NCI-H524 treated with DMSO at 0.1 percent for 48 hours (cell line): ENCODE measurements at regions not wholly inside any gene's neighbourhood (a gene's known extent, or its start where the extent isn't known, plus 50 kb on each side); places are given as distances from the start of the nearest gene placed in this dataset.

ENCODE experiments used
- DNase-seq: peaks from one replicate; lab custom pipeline; 2025; lab: John Stamatoyannopoulos, UW

DNA sequence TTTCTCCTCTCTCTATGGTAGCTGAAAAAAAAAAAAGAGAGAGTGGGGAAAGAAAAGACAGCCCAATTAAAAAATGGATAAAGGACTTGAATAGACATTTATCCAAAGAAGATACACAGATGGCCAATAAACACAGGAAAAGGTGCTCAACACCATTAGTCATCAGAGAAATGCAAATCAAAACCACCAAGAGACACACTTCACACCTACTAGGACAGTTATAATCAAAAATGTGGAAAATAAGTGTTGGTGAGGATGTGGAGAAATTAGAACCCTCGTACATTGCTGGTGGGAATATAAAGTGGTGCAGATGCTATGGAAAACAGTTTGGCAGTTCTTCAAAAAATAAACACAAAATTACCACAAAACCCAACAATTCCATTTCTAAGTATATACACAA lies 172.4 kb upstream of the GRIN2B start:
- DNase-seq = no peak

DNA sequence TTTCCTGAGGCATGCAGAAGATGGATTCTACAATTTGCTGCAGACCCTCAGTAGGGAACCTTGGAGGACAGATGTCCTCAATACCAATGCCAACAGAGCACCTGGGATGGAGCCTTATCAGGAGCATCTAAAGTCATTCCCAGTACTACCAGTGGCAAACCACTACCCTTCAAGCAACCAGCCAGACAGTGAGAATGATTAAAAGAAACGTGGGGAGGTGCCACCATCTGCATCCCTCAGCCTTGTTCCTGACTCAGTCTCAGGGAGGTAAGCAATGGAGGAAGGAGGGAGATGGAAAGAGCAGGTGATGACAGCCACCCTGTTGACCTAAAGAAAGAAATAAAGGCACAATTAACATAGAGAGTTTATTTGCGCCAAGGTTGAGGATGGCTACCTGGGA lies 175.2 kb upstream of the GRIN2B start:
- DNase-seq = no peak

DNA sequence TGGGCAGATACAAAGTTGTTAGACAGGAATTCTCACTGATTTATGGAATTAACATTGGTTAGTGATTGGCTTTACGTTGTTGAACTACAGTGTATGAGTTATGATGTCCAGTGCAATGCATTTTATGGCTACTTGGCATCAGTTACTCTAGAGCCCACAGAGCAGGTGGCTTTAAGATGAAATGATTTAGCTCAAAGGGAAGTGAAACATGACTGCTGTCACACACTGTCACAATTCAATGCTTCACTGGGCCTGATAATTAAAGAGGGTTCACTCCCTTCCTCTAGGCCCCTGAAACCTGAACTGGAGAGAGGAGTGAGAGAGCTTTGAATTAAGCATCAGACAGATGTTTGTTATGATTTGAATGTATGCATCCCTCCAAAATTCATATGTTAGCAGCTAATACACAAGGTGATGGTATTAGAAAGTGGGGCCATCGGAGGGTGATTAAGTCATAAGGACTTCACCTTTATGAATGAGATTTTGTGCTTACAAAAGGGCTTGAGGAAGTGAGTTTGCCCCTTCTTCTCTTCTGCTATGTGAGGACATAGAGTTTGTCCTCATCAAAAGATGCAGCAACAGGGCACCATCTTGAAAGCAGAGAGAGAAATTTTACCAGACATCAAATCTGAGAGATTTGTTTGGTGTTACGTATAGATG lies 175.8 kb upstream of the GRIN2B start:
- no peak for DNase-seq

DNA sequence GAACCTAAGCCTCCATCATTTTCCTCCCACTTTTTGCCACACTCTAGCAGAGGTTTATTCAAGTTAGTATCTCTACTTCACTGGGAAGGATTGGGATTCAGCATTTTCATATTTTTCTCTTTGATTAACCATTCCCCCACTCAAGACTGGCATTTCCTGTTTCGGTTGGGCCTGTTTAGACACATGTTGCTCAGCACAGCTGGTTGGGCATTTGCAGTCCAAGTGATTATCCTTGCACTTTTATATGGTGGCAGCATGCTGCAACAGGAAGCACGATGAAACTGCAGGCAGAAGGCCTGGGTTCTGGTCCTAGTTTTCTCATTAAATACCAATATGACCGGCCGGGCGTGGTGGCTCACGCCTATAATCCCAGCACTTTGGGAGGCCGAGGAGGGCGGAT lies 182.9 kb upstream of the GRIN2B start:
- DNase-seq = no peak

DNA sequence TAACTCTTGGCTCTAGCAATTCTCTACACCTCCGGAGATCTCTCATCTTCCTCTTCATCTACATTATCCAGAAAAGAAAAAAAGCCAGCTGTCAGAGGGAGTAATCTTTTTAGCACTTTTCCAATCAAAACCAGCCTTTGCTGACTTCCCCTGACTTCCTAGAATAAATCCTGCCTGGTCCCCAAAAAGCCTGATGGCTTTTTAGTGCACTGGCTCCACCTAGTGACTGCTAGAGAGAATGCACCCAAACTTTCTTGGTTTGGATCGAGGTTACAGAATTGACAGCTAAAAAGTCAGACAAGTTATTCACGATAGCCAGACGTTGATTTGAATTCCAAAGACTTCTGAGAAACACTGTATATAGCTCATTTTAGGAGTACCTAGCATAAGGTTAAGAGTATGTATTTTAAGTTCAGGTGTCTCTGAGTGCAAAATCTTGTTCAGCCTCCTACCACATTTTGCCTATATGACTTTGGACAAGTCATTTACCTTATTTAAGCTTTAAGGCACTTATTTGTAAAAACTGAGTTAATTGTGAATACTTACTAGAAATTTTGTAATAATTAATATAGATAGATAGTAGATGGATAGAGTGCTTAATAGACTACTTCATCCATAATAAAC lies 185.7 kb upstream of the GRIN2B start:
- DNase-seq = peak; percentile 24

DNA sequence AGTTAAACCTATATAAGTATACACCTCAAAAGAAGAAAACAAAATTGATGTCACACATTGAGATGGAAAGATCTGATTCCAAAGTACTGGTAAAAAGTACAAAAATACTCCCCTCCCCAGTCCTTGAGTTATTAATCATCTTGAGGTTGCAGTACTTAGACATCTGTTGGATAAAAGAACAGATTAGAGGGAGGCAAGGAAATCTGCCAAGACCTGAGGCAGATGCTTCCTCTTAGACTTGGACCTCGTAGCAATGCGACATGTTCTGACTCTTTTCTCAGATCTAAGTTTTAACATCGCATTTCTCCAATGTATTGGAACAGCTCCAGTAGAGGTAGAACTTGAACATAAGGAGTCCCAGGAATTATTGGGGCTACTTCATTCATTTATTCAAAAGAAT lies 187.9 kb upstream of the GRIN2B start:
- peak; percentile 81 for DNase-seq

DNA sequence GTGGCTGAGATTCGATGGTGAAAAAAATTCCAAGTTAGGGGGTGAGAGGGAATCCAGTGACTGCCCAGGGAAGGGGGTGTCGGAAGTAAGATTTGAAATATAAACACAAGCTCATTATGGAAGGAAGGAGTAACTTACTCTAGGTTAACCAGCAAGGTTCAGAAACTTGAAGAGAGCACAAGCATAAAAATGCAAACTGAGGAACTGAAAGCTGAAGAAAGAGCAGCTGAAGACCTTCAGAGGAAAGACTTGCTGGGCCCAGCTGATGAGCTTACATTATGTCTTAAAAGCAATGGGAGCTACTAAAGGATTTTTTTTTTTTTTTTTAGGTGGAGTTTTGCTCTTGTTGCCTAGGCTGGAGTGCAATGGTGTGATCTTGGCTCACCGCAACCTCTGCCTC lies 189.7 kb upstream of the GRIN2B start:
- DNase-seq = no peak

DNA sequence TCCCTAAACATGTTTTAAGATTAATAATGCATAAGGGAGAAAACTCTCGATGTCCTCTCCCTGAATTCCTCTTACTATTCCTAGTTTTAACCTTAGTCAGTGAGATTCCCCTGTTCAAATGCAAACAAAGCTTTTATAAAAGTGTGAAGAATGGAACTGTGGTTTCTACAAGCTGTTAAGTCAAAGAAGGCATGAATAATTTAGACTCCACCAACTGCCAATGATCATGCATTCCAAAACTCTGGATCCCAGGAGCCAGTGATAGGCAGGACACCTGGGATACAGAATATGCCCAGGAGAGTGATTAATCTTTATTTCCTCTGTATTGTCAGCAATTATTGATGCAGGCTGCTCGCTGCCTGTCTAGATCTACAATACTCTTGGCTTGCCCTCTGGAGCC lies 190.3 kb upstream of the ATF7IP start:
- DNase-seq = no peak

DNA sequence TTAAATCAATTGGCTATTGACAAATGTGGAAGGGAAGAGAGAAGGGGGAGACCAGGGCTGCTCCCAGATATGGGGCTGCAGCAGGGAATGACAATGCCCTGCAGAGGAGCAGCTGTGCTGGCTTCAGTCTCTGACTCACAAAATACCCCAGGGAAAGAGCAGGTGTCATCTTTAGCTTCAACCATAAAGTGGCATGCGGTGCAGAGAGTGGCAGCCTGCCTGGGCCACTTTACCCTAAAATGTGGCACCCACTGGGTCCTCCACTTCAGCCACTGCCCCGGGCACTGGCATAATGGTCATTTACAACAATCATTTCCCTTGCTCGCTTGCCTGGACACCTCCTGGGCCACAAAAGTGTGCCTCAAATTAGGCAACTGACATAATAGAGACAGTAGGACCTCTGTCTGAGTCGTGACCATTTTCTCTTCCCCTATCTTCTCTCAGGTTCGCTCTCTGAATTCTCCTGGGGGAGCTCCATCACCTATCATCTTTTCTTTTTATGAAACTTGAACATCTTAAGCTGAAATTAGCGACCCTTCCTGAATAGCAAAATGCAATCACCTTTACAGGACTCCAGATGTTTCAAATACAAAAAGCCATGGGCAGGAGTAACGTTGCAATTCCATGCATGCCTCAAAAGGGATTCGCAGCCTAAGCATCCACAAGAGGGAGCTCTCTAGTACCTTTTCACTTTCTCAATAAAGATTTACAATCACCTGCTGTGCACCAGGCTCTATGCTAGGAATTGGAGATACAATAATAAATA lies 179.9 kb upstream of the ATF7IP start:
- DNase-seq = peak; percentile 36

DNA sequence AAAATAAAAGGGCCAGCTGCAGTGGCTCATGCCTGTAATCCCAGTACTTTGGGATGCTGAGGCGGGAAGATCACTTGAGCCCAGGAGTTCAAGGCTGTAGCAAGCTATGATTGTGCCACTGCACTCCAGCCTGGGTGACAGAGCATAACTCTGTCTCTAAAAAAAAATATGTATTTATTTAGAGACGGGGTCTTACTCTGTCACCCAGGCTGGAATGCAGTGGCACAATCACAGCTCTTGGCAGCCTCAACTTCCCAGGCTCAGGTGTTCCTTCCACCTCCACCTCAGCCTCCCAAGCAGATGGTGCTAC lies 179.3 kb upstream of the ATF7IP start:
- DNase-seq = no peak

DNA sequence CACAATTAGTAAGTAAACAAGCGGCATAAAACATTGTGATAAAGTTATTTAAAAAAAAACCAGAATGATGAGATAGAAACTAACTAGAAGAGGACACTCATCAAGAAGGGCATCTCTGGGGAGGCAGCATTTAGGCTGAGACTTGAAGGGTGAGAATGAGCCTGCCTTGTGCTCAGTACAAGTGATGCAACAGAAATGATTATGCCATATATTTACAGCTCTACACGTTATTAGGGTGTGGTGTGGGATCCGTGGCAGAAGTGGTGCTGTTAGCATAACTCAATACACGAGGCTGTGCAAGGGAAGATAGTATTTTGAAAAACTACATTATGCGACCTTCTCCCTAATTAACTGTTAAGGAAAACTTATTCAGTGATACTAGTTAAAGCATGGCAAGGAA lies 178.5 kb upstream of the ATF7IP start:
- DNase-seq = no peak

DNA sequence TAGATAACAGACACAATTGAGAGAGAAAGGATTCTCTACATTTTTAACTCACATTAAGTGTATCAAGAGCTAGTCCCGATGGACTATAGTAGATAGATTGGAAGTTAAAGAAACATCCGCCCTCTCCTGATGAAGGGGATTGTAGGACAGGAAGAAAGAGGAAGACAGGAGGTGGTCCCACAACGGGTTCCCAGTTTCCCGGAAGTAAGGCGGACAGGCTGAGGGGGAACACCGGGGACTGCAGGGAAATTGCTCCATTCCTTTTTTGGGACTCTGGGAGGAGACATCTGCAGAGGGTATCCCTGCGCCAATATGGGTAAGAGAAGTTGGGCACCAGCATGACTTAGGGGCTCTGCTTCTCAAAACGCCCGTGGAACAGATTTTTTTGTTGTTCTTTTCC lies 177.5 kb upstream of the ATF7IP start:
- no peak for DNase-seq

DNA sequence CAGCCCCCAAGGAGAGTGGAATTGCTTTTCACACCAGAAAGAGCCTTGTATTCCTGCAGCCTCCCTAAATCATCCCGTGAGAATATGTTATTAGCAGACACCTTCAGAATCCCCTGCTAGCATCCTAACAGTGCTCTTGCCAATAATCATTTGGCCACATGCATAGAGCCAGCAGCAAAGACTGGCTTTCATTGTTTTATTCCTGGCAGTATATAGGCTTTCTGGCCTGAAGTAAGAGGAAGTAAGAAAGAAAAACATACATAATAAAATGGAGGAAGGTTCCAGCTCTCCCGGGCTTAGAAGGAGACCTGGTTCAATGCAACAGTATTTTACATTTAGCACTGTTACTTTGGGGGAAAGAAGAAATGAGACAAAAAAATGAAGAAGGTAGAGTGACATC lies 176.7 kb upstream of the ATF7IP start:
- DNase-seq = no peak

DNA sequence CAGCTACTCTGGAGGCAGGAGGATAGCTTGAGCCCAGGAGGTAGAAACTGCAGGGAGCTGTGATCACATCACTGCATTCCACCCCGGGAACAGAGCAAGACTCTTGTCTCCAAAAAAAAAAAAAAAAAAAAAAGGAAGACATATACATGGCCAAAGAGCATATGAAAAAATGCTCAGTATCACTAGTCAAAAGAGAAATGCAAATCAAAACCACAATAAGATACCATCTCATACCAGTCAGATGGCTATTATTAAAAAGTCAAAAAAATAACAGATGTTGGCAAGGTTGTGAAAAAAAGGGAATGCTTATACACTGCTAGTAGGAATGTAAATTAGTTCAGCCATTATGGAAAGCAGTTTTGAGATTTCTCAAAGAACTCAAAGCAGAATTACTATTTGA lies 174.8 kb upstream of the ATF7IP start:
- no peak for DNase-seq

DNA sequence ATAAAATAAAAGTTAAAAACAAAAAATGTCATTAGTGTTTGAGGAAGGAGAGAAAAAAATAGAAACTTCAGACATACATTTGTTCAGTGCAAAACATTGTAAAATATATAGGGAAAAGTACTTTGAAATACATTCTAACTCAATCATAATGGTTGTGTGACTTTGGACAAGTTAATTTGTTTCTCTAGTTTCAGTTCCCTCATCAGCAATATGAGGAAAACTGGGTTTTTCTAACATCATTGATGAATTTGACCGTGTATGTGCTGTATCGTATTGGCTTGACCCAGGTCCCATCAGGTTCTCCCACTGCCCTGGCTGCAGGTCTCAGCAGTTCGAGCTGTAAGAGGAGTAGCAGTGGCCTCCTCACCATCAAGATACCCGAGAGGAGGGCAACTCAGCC lies 173.9 kb upstream of the ATF7IP start:
- no peak for DNase-seq

DNA sequence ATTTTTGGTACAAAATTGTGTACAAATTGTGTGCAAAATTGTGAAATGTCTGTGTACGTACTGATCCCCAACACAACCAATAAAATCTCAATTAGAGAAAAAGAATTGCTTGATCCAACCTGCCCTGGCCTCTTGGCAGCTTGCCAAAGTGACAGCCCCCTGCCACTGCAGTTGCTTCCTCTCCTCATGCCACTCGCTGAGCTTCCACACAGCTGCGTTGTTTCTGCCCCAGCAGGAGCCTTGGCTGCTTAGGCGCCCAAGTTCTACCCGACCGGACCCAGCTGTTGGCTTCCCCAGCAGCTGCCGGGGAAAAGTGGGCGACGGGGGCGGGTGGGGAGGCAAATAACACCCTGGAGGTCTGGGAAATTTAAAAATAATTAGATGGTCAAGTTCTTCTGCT lies 171.8 kb upstream of the ATF7IP start:
- peak; percentile 8 for DNase-seq

DNA sequence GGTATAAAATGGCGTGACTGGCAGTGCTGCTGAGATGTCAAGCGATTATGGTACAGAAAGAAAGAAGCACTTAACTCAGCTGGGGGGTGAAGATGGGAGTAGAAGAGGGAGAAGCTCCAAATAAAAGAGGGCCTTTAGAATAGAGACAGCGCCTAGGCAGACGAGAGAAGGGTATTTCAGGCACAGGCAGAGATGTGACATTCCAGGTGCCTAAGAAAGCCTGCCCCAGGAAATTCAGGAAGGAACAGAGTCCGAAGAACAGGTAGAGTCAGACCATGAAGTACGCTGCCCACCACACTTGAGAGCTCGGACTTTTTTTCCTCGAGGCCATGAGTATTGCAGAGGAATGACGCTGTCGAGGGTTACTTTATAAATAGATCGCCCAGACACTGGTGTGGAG lies 170.9 kb upstream of the ATF7IP start:
- no peak for DNase-seq

DNA sequence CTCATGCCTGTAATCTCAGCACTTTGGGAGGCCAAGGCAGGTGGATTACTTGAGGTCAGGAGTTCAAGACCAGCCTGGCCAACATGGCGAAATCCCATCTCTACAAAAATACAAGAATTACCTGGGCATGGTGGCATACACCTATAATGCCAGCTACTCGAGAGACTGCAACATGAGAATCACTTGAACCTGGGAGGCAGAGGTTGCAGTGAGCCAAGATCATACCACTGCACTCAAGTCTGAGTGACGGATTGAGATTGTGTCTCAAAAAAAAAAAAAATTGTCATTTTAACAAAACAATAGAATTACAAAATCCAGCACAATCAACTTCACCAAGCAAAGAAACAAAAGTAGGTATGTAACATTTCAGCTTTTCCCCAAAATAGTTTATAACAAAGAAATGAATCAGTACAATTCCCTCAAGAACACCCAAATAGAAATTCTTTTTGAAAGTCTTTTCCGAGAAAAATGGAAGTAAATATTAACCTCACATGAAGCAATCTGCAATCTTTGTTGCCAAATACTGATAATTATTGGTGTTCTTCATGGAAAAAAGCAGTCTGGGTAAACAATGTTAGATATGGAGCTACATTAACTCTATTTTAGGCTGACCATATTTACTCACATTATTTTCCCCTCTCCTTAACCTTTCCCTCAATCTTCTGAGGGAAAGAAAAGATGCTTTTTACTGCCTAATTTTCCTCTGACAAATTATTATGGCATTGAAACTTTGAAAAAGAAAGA lies 165.9 kb upstream of the ATF7IP start:
- no peak for DNase-seq

DNA sequence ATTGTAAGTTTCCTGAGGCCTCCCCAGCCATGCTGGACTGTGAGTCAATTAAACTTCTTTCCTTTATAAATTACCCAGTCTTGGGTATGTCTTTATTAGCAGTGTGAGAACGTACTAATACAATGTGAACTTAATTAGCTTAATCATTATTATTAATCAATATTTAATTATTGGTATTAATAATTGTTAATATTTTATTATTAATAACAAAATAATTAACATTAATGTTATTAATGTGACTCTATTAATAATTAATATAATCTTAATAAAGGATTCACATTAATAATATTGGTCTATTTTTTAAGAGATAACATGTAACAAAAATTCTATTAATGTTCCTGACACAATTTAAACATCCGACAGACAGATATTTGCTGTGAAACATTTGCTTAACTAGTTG lies 164.9 kb upstream of the ATF7IP start:
- no peak for DNase-seq

DNA sequence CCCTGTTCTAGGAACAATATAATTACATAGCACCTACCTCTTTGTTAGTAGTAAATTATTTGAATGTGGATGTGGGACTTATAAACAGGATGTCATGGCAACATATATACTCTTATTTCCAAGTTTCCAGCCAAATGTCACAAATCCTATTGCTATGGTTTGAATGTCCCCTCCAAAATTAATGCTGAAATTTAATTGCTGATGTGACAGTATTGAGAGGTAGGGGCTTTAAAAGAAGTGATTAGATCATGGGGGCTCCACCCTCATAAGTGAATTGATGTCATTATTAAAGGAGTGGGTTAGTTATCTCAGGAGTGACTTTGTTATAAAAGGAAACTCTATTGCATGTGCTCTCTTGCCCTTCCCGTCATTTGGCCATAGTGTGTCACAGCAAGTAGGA lies 164.2 kb upstream of the ATF7IP start:
- no peak for DNase-seq

DNA sequence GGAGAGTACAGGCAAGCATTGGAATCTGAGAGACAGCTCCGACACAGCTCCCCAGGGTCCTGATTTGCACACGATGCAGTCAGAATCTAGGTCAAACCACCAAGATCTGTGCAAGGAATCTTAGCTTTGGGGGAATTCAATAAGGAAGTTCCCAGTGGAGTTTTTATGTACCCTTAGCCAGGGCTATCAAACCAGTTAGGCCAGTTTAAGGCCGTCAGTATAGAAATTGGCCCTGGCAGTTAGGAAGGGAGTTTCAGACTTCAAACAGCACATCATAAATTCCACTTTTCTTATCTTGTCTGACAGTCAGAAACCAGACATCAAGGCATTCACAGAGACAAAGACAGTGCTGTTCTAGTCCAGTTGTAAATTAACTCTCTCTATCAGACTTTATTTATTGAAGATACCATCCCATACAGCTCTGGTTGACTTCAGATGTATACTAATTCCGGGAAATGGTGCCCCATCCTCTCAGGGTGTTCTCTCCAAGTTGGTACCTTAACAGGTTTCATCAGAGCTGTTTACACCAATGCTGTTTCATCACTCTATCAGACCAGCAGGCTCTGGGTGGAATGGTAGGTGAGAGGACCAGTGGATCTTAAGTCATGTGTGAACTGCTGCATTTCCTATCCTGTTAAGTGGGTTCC lies 157.5 kb upstream of the ATF7IP start:
- no peak for DNase-seq

DNA sequence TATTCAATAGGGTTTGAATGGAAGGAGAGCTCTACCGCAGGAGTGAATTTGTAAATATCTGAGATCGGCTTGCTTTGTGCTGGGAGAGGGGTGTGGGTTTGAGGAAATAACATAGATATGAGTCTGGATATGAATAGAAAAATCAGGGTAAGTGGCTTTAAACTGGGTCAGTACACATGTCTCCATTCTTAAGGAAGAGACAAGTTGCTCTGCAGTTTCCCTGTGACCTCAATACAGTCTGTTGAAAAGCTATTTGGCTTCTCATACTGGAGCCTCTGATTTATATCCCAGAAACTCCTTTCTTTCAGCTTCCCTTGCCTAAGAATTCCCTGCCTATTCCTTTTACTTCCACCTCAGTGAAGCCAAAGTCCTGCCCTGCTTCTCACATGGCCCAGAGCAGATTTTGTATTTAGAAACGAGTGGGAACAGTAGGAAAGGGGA lies 153.5 kb upstream of the ATF7IP start:
- DNase-seq = no peak
